SK-N-SH (cell line): ENCODE measurements at regions not wholly inside any gene's neighbourhood (a gene's known extent, or its start where the extent isn't known, plus 50 kb on each side); places are given as distances from the start of the nearest gene placed in this dataset.

Experiments used
- CTCF ChIA-PET: fragments of 300-600, 350-600 bp; formaldehyde crosslinking; extraction: SDS; loops from one replicate; lab custom pipeline; 2021; lab: Yijun Ruan, JAX
- POLR2A ChIA-PET: fragments of 350-600 bp; sonication (Branson Sonifier 250); formaldehyde crosslinking; extraction: SDS; loops from one replicate; lab custom pipeline; 2020; ENCODE audit warnings: antibody characterized with exemption, inconsistent platforms; lab: Yijun Ruan, JAX
- DNase-seq: peaks from one replicate; pipeline ENCODE4 v3.0.0; 2012
- H2AFZ ChIP-seq: fragments of 200-600 bp; sonication (generic); 2 replicates; pipeline ENCODE4 v1.8.1; 2016; ENCODE audit warnings: antibody characterized with exemption, mild to moderate bottlenecking, low read depth
- H3F3A ChIP-seq: fragments of 200-600 bp; sonication (generic); replicated peaks from 2 replicates; pipeline ENCODE3; 2016; ENCODE audit warnings: antibody characterized with exemption, mild to moderate bottlenecking; ENCODE audit not compliant: insufficient read depth
- H3K27ac ChIP-seq, 2 experiments: fragments of 200-500 bp in 1 of 2; fragments of 200-600 bp in 1 of 2; sonication (Bioruptor generic) in 1 of 2; sonication (generic), shearing (Covaris generic) in 1 of 2; 2 replicates each; pipeline versions ENCODE4 v1.5.1 to v1.6.1; 2014 to 2016; ENCODE audit warnings: low read depth in 2 of 2, inconsistent platforms in 1 of 2, low read length in 1 of 2, mild to moderate bottlenecking in 1 of 2, mixed read lengths in 1 of 2
- H3K27me3 ChIP-seq: fragments of 200-600 bp; sonication (generic), shearing (Covaris generic); 2 replicates; pipeline ENCODE4 v1.6.1; 2016; ENCODE audit warnings: mixed run types; ENCODE audit not compliant: insufficient read depth
- H3K36me3 ChIP-seq, 2 experiments: fragments of 200-500 bp in 1 of 2; fragments of 200-600 bp in 1 of 2; sonication (Bioruptor generic) in 1 of 2; sonication (generic) in 1 of 2; replicated peaks in 1 of 2; 2 replicates each; pipeline versions ENCODE3 to v1.5.1; 2014 to 2016; ENCODE audit warnings: low read length in 1 of 2, mild to moderate bottlenecking in 1 of 2; ENCODE audit not compliant: insufficient read depth in 2 of 2, control insufficient read depth in 1 of 2
- H3K4me1 ChIP-seq, 2 experiments: fragments of 200-500 bp in 1 of 2; fragments of 200-600 bp in 1 of 2; sonication (Bioruptor generic) in 1 of 2; sonication (generic), shearing (Covaris generic) in 1 of 2; 2 replicates each; pipeline versions ENCODE4 v1.5.1 to v1.6.1; 2014 to 2016; ENCODE audit warnings: low read depth in 1 of 2, low read length in 1 of 2, mixed run types in 1 of 2; ENCODE audit not compliant: insufficient read depth in 2 of 2, control insufficient read depth in 1 of 2
- H3K4me2 ChIP-seq: fragments of 200-600 bp; sonication (generic), shearing (Covaris generic); 2 replicates; pipeline ENCODE4 v1.6.1; 2017; ENCODE audit warnings: mixed run types
- H3K4me3 ChIP-seq, 2 experiments: fragments of 200-500 bp in 1 of 2; fragments of 200-600 bp in 1 of 2; sonication (Bioruptor generic) in 1 of 2; sonication (generic), shearing (Covaris generic) in 1 of 2; 2 replicates each; pipeline versions ENCODE4 v1.5.1 to v1.8.1; 2014 to 2016; ENCODE audit warnings: low read depth in 2 of 2, inconsistent platforms in 1 of 2, low read length in 1 of 2, mild to moderate bottlenecking in 1 of 2, mixed read lengths in 1 of 2, moderate library complexity in 1 of 2
- H3K79me2 ChIP-seq: fragments of 200-600 bp; sonication (generic); 2 replicates; pipeline ENCODE4 v1.8.1; 2017; ENCODE audit warnings: mild to moderate bottlenecking; ENCODE audit not compliant: insufficient read depth
- H3K9ac ChIP-seq: fragments of 200-600 bp; sonication (generic); 2 replicates; pipeline ENCODE4 v1.6.1; 2017; ENCODE audit warnings: mixed run types
- H3K9me2 ChIP-seq: fragments of 200-600 bp; sonication (generic); 2 replicates; pipeline ENCODE4 v1.6.1; 2017; ENCODE audit warnings: mixed run types
- H3K9me3 ChIP-seq: fragments of 200-600 bp; sonication (generic); 2 replicates; pipeline ENCODE4 v1.6.1; 2017; ENCODE audit warnings: mixed run types, mild to moderate bottlenecking, moderate library complexity
- H4K20me1 ChIP-seq: fragments of 200-600 bp; sonication (generic); 2 replicates; pipeline ENCODE4 v1.6.1; 2017; ENCODE audit warnings: mild to moderate bottlenecking, mixed run types; ENCODE audit not compliant: insufficient read depth
- CTCF ChIP-seq: fragments of 200-600 bp; sonication (generic); IDR thresholded peaks from 2 replicates; pipeline ENCODE4 v1.6.1; 2017; ENCODE audit warnings: antibody characterized with exemption, mild to moderate bottlenecking, moderate library complexity
- ELF1 ChIP-seq: IDR thresholded peaks from 2 replicates; pipeline ENCODE4 v1.4.0; 2012
- FOXM1 ChIP-seq: IDR thresholded peaks from 2 replicates; pipeline ENCODE4 v1.4.0; 2012; ENCODE audit warnings: low read depth, mild to moderate bottlenecking
- IRF3 ChIP-seq: fragments of 150-350 bp; IDR thresholded peaks from 2 replicates; pipeline ENCODE4 v1.6.1; 2016; ENCODE audit warnings: mild to moderate bottlenecking, low read depth, low read length
- MXI1 ChIP-seq: IDR thresholded peaks from 2 replicates; pipeline ENCODE4 v1.6.1; 2012; ENCODE audit warnings: mild to moderate bottlenecking, low read depth, low read length, improper control_type of control experiment
- POLR2AphosphoS5 ChIP-seq: IDR thresholded peaks from 2 replicates; pipeline ENCODE4 v1.6.1; 2012; ENCODE audit warnings: low read depth, low read length
- RAD21 ChIP-seq: IDR thresholded peaks from 2 replicates; pipeline ENCODE4 v1.6.1; 2012; ENCODE audit warnings: mild to moderate bottlenecking, low read length
- USF1 ChIP-seq: IDR thresholded peaks from 2 replicates; pipeline ENCODE4 v1.4.0; 2012; ENCODE audit warnings: low read depth, borderline replicate concordance
- ZBTB33 ChIP-seq: IDR thresholded peaks from 2 replicates; pipeline ENCODE4 v1.4.0; 2012; ENCODE audit warnings: low read depth, borderline replicate concordance
- WGBS: methylation state at CpG from one replicate; pipeline ENCODE4 v1.1.6; 2017; ENCODE audit warnings: low lambda C conversion rate; 5-methylcytosine and 5-hydroxymethylcytosine counted together

- Histone ChIP-seq H3K4me2 (no peak overlapping the region), H3K4me1 (no peaks in the 10 kb centered on the region), H3K9me3 (no peaks in the 10 kb centered on the region), H3K27me3 (no peaks in the 10 kb centered on the region), H3K27ac (no peak overlapping the region), H3K4me3 (no peak overlapping the region), H3K79me2 (no peaks in the 10 kb centered on the region)
- CTCF ChIA-PET = interaction anchor here (0.7 to 0.8 kb wide), 2 partner anchors 156 to 1347 kb away, joined by 3 to 4 read pairs; no protein-coding TSS in a partner anchor
- 19% methylated on average over 6 of the region's 6 CpGs for whole genome bisulfite sequencing
- TF ChIP-seq ELF1 (no peak), CTCF (no peak), USF1 (no peak), RAD21 (no peak), POLR2AphosphoS5 (no peak), ZBTB33 (no peak)
- TF ChIP-seq, all 33 proteins: peak for 0
- Histone ChIP-seq H4K20me1 (no peaks in the 10 kb centered on the region), H3K9ac (no peak overlapping the region), H2AFZ (no peak overlapping the region), H3K36me3 (no peaks in the 10 kb centered on the region), H3K9me2 (no peaks in the 10 kb centered on the region), H3F3A (no peaks in the 10 kb centered on the region)
- POLR2A ChIA-PET = no interaction called here
- no peak for DNase-seq
Measured at GRCh38 chr14:84646786-84647500, 883.0 kb upstream of the FLRT2 start.

GRCh38 chr14:84655014-84655413 lies 874.9 kb upstream of the FLRT2 start:
- H3K36me3 ChIP-seq = no peaks in the 10 kb centered on the region
- H3K9me2 ChIP-seq = no peaks in the 10 kb centered on the region
- WGBS = 26% methylated on average over 6 of the region's 7 CpGs
- POLR2A ChIA-PET = no interaction called here
- no peak overlapping the region for H3K9ac ChIP-seq
- H3K27me3 ChIP-seq = no peaks in the 10 kb centered on the region
- DNase-seq = no peak
- no peaks in the 10 kb centered on the region for H3K79me2 ChIP-seq
- no peak overlapping the region for H3K4me3 ChIP-seq
- H3K27ac ChIP-seq = no peak overlapping the region
- H3K4me2 ChIP-seq = no peak overlapping the region
- no peaks in the 10 kb centered on the region for H3K9me3 ChIP-seq
- H4K20me1 ChIP-seq = no peaks in the 10 kb centered on the region
- H2AFZ ChIP-seq = no peak overlapping the region
- CTCF ChIA-PET = no interaction called here
- H3F3A ChIP-seq = no peaks in the 10 kb centered on the region
- H3K4me1 ChIP-seq = no peaks in the 10 kb centered on the region
- TF ChIP-seq MXI1 (no peak), IRF3 (no peak), FOXM1 (no peak)
